GM12891 (cell line): ENCODE measurements at regions not wholly inside any gene's neighbourhood (a gene's known extent, or its start where the extent isn't known, plus 50 kb on each side); places are given as distances from the start of the nearest gene placed in this dataset.

Experiments used
- DNase-seq: peaks from one replicate; pipeline ENCODE4 v3.0.0; 2011; ENCODE audit warnings: low spot score; ENCODE audit not compliant: insufficient read length
- FAIRE-seq: peaks from 2 replicates; lab custom pipeline; 2011; peaks lifted over from hg19 to GRCh38; lab: Jason Lieb, UNC
- PAX5 ChIP-seq: IDR thresholded peaks from 2 replicates; pipeline ENCODE4 v1.6.1; 2011; ENCODE audit warnings: low read length, moderate library complexity, mild to moderate bottlenecking; ENCODE audit not compliant: insufficient read depth, severe bottlenecking
- POLR2A ChIP-seq: IDR thresholded peaks from 2 replicates; pipeline ENCODE4 v1.6.1; 2011; ENCODE audit warnings: low read depth, low read length, control low read depth
- POLR2AphosphoS5 ChIP-seq: IDR thresholded peaks from 2 replicates; pipeline ENCODE4 v1.6.1; 2011; ENCODE audit warnings: low read depth, low read length, control low read depth
- POU2F2 ChIP-seq: IDR thresholded peaks from 2 replicates; pipeline ENCODE4 v1.6.1; 2011; ENCODE audit warnings: low read depth, mild to moderate bottlenecking, control low read depth, low read length, moderate library complexity
- SPI1 ChIP-seq: IDR thresholded peaks from 2 replicates; pipeline ENCODE4 v1.6.1; 2011; ENCODE audit warnings: low read depth, low read length, control low read depth
- TAF1 ChIP-seq: IDR thresholded peaks from 2 replicates; pipeline ENCODE4 v1.6.1; 2011; ENCODE audit warnings: low read depth, low read length, control low read depth

DNA sequence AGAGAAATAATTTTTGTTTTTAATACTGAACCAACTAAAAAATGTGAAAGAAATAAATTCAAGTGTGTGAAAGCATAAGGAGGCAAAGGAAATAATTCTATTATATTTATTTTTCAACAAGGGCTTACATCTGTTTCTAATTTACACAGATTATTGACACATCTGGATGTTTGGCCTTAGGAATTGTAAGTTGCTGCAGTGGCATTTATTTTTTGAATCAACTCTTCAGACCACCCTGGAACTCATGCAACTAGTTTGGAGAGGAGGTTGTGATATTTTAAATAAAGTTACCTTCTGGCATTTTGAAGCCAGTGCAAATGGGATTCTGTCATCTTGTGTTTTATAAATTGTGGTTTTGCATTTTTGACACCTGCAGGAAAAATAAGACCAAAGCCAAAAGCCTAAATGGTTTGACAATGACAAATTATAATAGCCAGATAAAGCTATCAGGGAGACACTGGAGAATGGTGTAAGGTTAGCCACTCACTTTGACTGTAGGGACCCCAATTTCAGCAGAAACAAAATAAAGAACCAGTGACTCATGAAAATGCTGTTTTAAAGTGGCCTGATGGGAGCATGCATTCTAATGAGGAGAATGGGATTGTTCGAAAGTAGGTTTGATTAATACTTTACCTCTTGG, 192.9 kb downstream of the KLF5 start:
- FAIRE-seq (no peak), DNase-seq (no peak)
- TF ChIP-seq POLR2A (no peak), TAF1 (no peak), POLR2AphosphoS5 (no peak), SPI1 (no peak), PAX5 (no peak), POU2F2 (no peak)

DNA sequence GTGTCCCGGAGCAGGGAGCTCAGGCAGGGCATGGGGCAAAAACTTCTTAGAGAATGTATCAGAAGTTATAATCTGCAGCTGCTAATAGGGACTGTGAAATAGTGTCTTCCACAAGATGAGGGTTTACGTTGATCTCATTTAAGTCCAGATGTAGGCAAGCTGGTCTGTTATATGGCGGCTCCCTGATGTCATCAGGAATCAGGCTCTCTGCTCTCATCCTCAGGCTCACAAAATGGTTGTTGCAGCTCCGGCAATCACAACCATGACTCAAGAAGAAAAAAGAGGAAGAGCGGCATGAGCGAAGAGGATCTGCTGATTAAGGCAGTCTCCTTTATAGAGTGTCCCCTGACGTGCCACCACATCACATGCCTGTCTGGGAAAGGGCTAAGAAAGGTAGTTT, 191.3 kb downstream of the KLF5 start:
- FAIRE-seq, result no peak

DNA sequence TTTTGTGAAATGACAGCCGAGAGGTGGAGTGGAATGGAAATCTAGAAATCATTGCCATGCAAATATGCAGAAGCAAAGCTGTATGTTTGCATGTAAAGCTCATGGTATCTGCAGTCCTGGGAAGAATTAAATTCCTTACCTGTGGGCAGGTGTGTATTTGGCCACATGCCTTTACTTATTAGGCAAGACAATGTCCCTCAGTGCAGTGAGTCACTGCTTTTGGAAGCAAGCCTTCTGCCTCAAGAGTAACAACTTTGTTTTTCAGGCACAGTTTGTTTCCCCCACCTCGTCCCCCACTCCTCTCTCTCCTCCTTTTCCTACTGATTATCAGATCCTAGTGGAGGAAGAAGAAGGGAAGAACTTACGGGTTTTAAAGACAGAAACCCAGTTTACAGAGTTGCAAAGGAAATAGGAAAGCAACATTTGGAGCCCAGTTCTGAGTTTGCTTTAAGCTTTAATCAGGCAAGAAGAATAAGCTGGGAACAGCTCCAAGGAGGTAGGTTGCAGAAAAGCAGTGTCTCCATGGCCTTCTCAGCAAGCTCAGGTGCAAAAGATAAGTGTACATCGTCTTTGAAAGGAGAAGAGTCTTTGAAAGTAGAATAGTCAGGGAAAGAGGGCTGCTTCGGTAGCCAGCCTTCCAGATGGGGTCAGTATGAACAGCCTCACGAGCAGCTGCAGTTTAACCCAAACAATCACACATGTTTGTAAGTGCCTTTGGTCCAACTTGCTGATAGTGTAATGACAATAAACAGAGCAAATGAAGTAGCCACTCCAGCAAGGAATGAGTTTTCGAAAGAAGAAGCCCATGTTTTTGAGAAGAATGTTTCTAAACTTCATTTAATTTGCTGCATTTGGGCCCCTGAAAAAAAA, 190.1 kb downstream of the KLF5 start:
- FAIRE-seq (no peak), DNase-seq (no peak)
- no peak for TF ChIP-seq SPI1
- TF ChIP-seq PAX5, result no peak
- TF ChIP-seq POU2F2, result no peak
- no peak for TF ChIP-seq POLR2A
- TF ChIP-seq POLR2AphosphoS5, result no peak
- TF ChIP-seq TAF1, result no peak

More for the DNA sequence above, 191.3 kb downstream of the KLF5 start:
- no peak for TF ChIP-seq POLR2AphosphoS5
- TF ChIP-seq SPI1, result no peak
- TF ChIP-seq POU2F2, result no peak
- TF ChIP-seq PAX5, result no peak
- no peak for TF ChIP-seq TAF1
- TF ChIP-seq POLR2A, result no peak
- no peak for DNase-seq

DNA sequence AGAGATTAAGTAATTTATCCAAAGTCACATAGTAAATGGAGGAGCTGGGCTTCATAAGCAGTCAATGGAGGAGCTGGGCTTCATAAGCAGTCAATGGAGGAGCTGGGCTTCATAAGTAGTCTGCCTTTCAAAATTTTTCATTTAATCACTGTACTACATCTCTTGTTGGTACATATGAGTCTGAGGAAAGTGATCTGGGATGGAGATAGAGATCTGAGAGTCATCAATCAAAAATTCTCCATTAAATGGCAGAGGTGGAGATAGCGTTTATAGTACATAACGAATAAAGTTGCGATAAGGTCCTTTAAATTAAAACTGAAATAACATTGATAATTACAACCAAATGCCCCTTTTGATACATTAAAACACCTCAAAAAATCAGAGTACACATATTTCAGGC, 189.3 kb downstream of the KLF5 start:
- DNase-seq (no peak), FAIRE-seq (no peak)
- TF ChIP-seq SPI1, result no peak
- TF ChIP-seq TAF1, result no peak

DNA sequence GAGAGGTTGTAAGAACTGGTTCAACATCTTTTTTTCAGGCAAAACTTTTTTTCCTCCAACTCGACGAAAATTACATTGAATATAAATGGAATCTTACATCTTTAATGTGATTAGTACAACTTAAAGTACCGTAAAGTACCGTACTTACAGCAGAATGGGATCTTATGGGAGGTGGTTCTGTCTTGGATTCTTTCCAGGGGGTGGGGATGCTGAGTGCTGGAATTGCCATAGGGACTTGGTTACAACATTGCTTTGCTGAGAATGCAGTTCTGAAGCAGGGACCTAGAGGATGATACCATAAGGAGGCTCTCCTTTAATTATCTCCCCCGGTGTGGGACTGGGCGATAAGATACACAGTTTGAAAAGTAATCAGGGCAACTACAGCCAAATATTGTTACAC, 186.4 kb downstream of the KLF5 start:
- FAIRE-seq, result no peak
- TF ChIP-seq POLR2A (no peak), POU2F2 (no peak), TAF1 (no peak), SPI1 (no peak), POLR2AphosphoS5 (no peak), PAX5 (no peak)
- no peak for DNase-seq

DNA sequence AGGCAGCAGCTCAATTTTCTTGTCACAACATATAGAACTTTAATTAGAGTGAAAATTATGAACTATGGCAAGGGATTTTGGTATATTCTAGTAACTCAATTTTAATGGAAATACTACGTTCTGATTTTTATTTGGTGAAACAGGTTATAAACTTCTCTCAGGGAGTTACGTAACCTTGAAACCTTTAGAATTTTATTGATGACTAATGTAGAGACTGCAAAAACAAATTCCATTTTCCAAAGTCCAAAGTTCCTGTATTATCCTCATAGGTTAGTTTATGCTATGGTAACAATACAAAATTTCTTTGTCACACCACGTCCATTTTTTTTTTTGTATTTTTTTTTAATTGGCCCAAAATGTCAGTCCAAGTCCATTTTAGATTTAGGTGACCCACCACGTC, 185.7 kb downstream of the KLF5 start:
- DNase-seq (no peak), FAIRE-seq (no peak)
- TF ChIP-seq POLR2AphosphoS5 (no peak), POU2F2 (no peak)

DNA sequence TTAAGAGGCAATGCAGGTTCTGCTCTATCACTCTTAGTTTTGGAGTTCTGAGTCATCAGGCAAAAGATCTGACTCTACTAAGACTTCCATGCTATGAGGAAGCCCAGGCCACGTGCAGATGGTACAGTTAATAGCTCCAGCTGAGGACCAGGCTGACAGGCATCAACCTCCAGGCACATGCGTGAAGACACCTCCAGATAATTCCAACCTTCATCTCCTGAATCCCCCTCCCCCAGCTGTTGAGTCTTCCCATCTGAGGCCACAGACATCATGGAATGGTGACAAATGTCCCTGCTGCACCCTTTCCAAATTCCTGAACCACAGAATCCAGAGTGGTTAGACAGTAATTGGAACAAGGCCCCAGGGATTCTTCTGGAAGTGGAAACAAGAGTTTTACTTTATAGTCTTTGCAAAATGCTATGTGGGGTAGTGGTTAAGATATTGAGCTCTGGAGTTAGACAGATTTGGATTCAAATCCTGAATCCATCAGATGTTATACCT, 183.8 kb downstream of the KLF5 start:
- no peak for FAIRE-seq
- TF ChIP-seq POLR2A (no peak), TAF1 (no peak), POLR2AphosphoS5 (no peak), POU2F2 (no peak), PAX5 (no peak), SPI1 (no peak)
- no peak for DNase-seq

DNA sequence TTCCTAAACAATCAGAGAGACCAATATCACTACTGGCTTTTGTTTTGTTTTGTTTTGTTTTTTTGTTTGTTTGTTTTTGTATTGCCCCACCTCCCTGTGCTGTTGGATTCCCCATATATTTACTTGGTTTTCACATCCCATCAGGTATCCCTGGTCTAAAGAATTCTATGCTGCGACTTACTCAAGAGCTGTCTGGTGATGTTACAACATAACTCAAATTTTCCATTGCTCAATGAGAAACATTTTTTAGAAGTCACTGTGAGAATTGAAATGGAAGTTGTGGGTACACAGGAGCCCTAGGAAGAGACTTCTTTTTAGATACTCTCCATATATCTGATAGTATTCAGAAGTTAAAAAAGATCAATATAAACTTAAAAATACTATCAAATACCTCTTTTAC, 181.4 kb downstream of the KLF5 start:
- no peak for TF ChIP-seq POU2F2
- no peak for TF ChIP-seq POLR2AphosphoS5
- TF ChIP-seq SPI1, result no peak
- TF ChIP-seq POLR2A, result no peak
- TF ChIP-seq TAF1, result no peak
- TF ChIP-seq PAX5, result no peak
- DNase-seq (no peak), FAIRE-seq (no peak)

DNA sequence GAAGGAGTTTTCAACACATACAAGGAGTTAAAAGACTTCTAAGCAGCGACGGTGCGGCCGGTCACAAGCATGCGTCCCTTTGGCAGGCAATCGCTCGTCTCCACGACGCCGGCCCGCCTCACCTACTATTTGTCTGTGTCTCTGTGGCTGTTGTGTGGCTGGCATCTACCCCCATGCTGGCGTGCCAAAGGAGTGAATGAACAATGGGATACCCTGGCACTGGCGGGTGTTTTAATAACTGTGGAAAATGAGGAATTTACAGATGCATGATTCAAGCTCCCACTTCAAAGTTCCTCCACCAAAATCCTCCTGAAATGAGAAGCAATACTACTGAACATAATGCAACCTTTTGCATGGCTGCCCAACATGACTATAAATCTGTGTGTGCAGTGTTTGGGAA, 176.6 kb downstream of the KLF5 start:
- DNase-seq (no peak), FAIRE-seq (no peak)
- TF ChIP-seq POLR2A, result no peak
- TF ChIP-seq PAX5, result no peak
- no peak for TF ChIP-seq POLR2AphosphoS5
- no peak for TF ChIP-seq SPI1
- no peak for TF ChIP-seq POU2F2

DNA sequence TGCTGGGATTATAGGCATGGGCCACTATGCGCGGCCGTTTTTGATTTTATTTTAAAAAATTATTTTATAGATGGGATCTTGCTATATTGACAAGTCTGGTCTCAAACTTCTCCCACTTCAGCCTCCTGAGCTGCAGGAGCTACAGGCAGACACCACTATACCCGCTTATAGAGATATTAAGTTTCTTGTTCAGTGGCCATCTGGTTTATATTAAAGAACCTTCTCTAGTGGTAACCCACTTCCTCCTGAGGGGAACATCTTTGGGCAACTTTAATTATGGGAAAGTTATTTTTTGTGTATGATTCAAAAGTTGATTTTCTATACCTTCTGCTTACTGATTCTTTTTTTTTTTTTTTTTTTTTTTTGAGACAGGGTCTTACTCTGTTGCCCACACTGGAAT, 172.7 kb downstream of the KLF5 start:
- DNase-seq, result no peak
- no peak for FAIRE-seq
- no peak for TF ChIP-seq SPI1
- TF ChIP-seq POU2F2, result no peak
- TF ChIP-seq POLR2A, result no peak
- no peak for TF ChIP-seq PAX5
- TF ChIP-seq POLR2AphosphoS5, result no peak
- TF ChIP-seq TAF1, result no peak
